HepG2 (cell line): ENCODE measurements at regions not wholly inside any gene's neighbourhood (a gene's known extent, or its start where the extent isn't known, plus 50 kb on each side); places are given as distances from the start of the nearest gene placed in this dataset.

ENCODE experiments used
- ATAC-seq: fragments of 200-7000 bp; cut with Tn5 transposase; 3 replicates; pipeline ENCODE4 v1.9.1; 2020; ENCODE audit warnings: mild to moderate bottlenecking, moderate library complexity
- BruUV-seq: library from RNA; stranded (reverse); fragments of 400-500 nt; replicated peaks from 2 replicates; lab custom pipeline; 2021; lab: Mats Ljungman, UMichigan
- CTCF ChIA-PET: fragments of 300-600 bp; formaldehyde crosslinking; extraction: SDS; loops from one replicate; lab custom pipeline; 2021; ENCODE audit warnings: low total read pairs, inconsistent platforms, low intra/inter-chr PET ratio; lab: Yijun Ruan, JAX
- POLR2A ChIA-PET: fragments of 350-600 bp; sonication (Branson Sonifier 250); formaldehyde crosslinking; loops from one replicate; lab custom pipeline; 2020; ENCODE audit warnings: antibody characterized with exemption, inconsistent platforms; lab: Yijun Ruan, JAX
- DNase-seq: peaks from one replicate; pipeline ENCODE4 v3.0.0-alpha.2; 2015; ENCODE audit warnings: low spot score
- FAIRE-seq: peaks from 3 replicates; lab custom pipeline; 2011; peaks lifted over from hg19 to GRCh38; lab: Jason Lieb, UNC
- H2AFZ ChIP-seq: one replicate; pipeline ENCODE4 v1.6.1; 2011; ENCODE audit warnings: low read length, inconsistent platforms
- H3K27ac ChIP-seq: fragments of 300-600 bp; 3 replicates; pipeline ENCODE4 v1.8.0; 2011; ENCODE audit warnings: mixed run types, mild to moderate bottlenecking, mixed read lengths, low read length, inconsistent platforms; ENCODE audit not compliant: insufficient read depth; ENCODE audit errors: extremely low read length
- H3K27me3 ChIP-seq, 2 experiments: fragments of 200-600 bp in 1 of 2; 2 replicates in 1 of 2; 3 replicates in 1 of 2; pipeline versions ENCODE4 v1.6.0 to v1.8.0; 2011; ENCODE audit warnings: low read length in 2 of 2, mild to moderate bottlenecking in 2 of 2, moderate library complexity in 2 of 2, inconsistent platforms in 1 of 2; ENCODE audit not compliant: insufficient read depth in 2 of 2, control insufficient read depth in 1 of 2
- H3K36me3 ChIP-seq, 2 experiments: fragments of 200-600 bp in 1 of 2; replicated peaks in 1 of 2; 2 replicates in 1 of 2; 3 replicates in 1 of 2; pipeline versions ENCODE4 v1.5.1 to v1.8.0; 2011; ENCODE audit warnings: low read length in 2 of 2, inconsistent platforms in 1 of 2; ENCODE audit not compliant: insufficient read depth in 2 of 2, control insufficient read depth in 1 of 2
- H3K4me1 ChIP-seq: 2 replicates; pipeline ENCODE4 v1.5.1; 2012; ENCODE audit warnings: low read length, inconsistent platforms; ENCODE audit not compliant: insufficient read depth
- H3K4me2 ChIP-seq: 2 replicates; pipeline ENCODE4 v1.6.0; 2011; ENCODE audit warnings: low read depth, low read length, inconsistent platforms
- H3K4me3 ChIP-seq, 3 experiments: fragments of 200-600 bp in 1 of 3; sonication (generic), shearing (Covaris generic) in 1 of 3; replicated peaks in 1 of 3; 2 replicates each; pipeline ENCODE4 v1.5.1; 2011 to 2016; ENCODE audit warnings: low read length in 3 of 3, inconsistent platforms in 2 of 3, low read depth in 2 of 3, mild to moderate bottlenecking in 2 of 3, control low read depth in 1 of 3, mixed read lengths in 1 of 3; ENCODE audit not compliant: insufficient read depth in 1 of 3
- H3K79me2 ChIP-seq: one replicate; pipeline ENCODE4 v1.6.1; 2011; ENCODE audit warnings: low read length, inconsistent platforms; ENCODE audit not compliant: insufficient read depth
- H3K9ac ChIP-seq: 2 replicates; pipeline ENCODE4 v1.6.0; 2011; ENCODE audit warnings: mild to moderate bottlenecking, low read depth, low read length, inconsistent platforms; ENCODE audit not compliant: insufficient read depth
- H3K9me3 ChIP-seq: 2 replicates; pipeline ENCODE4 v1.5.1; 2012; ENCODE audit warnings: mild to moderate bottlenecking, low read length
- H4K20me1 ChIP-seq: 2 replicates; pipeline ENCODE4 v1.6.0; 2011; ENCODE audit warnings: inconsistent platforms, mild to moderate bottlenecking, low read length, moderate library complexity; ENCODE audit not compliant: insufficient read depth
- ELF1 ChIP-seq: sonication (generic); formaldehyde crosslinking; IDR thresholded peaks from 2 replicates; pipeline ENCODE4 v1.4.0; 2020; ENCODE audit warnings: missing genetic modification reagents
- FOXC1 ChIP-seq: sonication (generic); formaldehyde crosslinking; IDR thresholded peaks from 2 replicates; pipeline ENCODE4 v1.8.0; 2022; ENCODE audit warnings: mild to moderate bottlenecking, missing genetic modification reagents, borderline replicate concordance
- IRF2 ChIP-seq: IDR thresholded peaks from 2 replicates; pipeline ENCODE4 v1.6.1; 2018; ENCODE audit warnings: missing genetic modification reagents, missing compliant biosample characterization
- MATR3 ChIP-seq: sonication (generic); formaldehyde crosslinking; IDR thresholded peaks from 2 replicates; pipeline ENCODE4 v1.4.0; 2020; ENCODE audit warnings: missing genetic modification reagents
- POLR2AphosphoS5 ChIP-seq: IDR thresholded peaks from 2 replicates; pipeline ENCODE4 v1.6.1; 2012; ENCODE audit warnings: low read depth, low read length
- SOX13 ChIP-seq, 3 experiments: fragments of 450-650 bp in 1 of 3; sonication (generic) in 1 of 3; formaldehyde crosslinking in 1 of 3; IDR thresholded peaks in 2 of 3; conservative IDR thresholded peaks in 1 of 3; 2 replicates each; pipeline versions ENCODE4 v1.5.0 to v1.6.1; 2016 to 2020; ENCODE audit warnings: antibody characterized with exemption in 1 of 3, mild to moderate bottlenecking in 1 of 3, missing compliant biosample characterization in 1 of 3, missing genetic modification reagents in 1 of 3, moderate library complexity in 1 of 3
- TFDP1 ChIP-seq: IDR thresholded peaks from 2 replicates; pipeline ENCODE4 v1.6.1; 2016; ENCODE audit warnings: missing compliant biosample characterization, missing genetic modification reagents, borderline replicate concordance
- ZNF33A ChIP-seq: sonication (generic); formaldehyde crosslinking; IDR thresholded peaks from 2 replicates; pipeline ENCODE4 v1.5.1; 2020; ENCODE audit warnings: missing genetic modification reagents, mild to moderate bottlenecking, moderate library complexity, borderline replicate concordance
- ZNF740 ChIP-seq: sonication (generic); formaldehyde crosslinking; IDR thresholded peaks from 2 replicates; pipeline ENCODE4 v1.4.0; 2020; ENCODE audit warnings: missing genetic modification reagents
- ZNF768 ChIP-seq: sonication (generic); formaldehyde crosslinking; IDR thresholded peaks from 2 replicates; pipeline ENCODE4 v1.4.0; 2020; ENCODE audit warnings: missing genetic modification reagents
- WGBS: methylation state at CpG from one replicate; pipeline ENCODE4 v1.1.6; 2017; ENCODE audit warnings: low lambda C conversion rate; 5-methylcytosine and 5-hydroxymethylcytosine counted together
- in situ Hi-C: cut with HindIII; loops from 2 replicates; pipeline ENCODE4 v1.10.0; 2017; ENCODE audit warnings: low pct_unique_long_range_greater_than_20kb; ENCODE audit not compliant: extremely low pct_ligation_motif_present
- intact Hi-C: fragments of 100-400 bp; cut with micrococcal nuclease; formaldehyde crosslinking; loops from one replicate; pipeline ENCODE4 v1.10.0; 2022; ENCODE audit not compliant: unreplicated experiment

GRCh38 chr10:108358912-108359311 lies 1194.4 kb upstream of the SORCS1 start (continued):
- TF ChIP-seq ELF1 (CRISPR knock-in tag) (no peak), SOX13 (IDR thresholded peaks at IDR 0.05) (no peak), SOX13 (CRISPR knock-in tag; conservative IDR thresholded peaks at IDR 0.05 in 1 of 2, IDR thresholded peaks at IDR 0.05 in 1 of 2) (no peak), TFDP1 (no peak), POLR2AphosphoS5 (no peak), MATR3 (CRISPR knock-in tag) (no peak), ZNF33A (no peak), IRF2 (no peak)

- H3K27me3 ChIP-seq: no peaks in the 10 kb centered on the region
- H4K20me1 ChIP-seq: no peaks in the 10 kb centered on the region
- no peak for FAIRE-seq
- in situ Hi-C loops: no loop called here
- no peaks in the 10 kb centered on the region for H3K36me3 ChIP-seq
- no peak overlapping the region for H2AFZ ChIP-seq
- no TSS peak for BruUV-seq
- WGBS: 2% methylated on average over 2 of the region's 2 CpGs
- no peak overlapping the region for H3K27ac ChIP-seq
- TF ChIP-seq ZNF740 (CRISPR knock-in tag) (no peak), ZNF768 (CRISPR knock-in tag) (no peak), FOXC1 (no peak)
- no peaks in the 10 kb centered on the region for H3K79me2 ChIP-seq
- CTCF ChIA-PET: no interaction called here
- H3K9me3 ChIP-seq: peaks cover 60% of the 10 kb centered on the region
- intact Hi-C loops: no loop called here
- H3K4me3 ChIP-seq: no peak overlapping the region
- H3K9ac ChIP-seq: no peak overlapping the region
- POLR2A ChIA-PET: no interaction called here
- H3K4me1 ChIP-seq: no peaks in the 10 kb centered on the region
- DNase-seq: no peak
- ATAC-seq: no peak
- H3K4me2 ChIP-seq: no peak overlapping the region
Measured at GRCh38 chr10:108352771-108353170, 1188.3 kb upstream of the SORCS1 start.
